Body of pancreas (tissue), 4 donors: ENCODE measurements at regions not wholly inside any gene's neighbourhood (a gene's known extent, or its start where the extent isn't known, plus 50 kb on each side); places are given as distances from the start of the nearest gene placed in this dataset.

Source experiments
- ATAC-seq: fragments of 150-250 bp; one replicate; pipeline ENCODE4 v1.9.1; 2016
- DNase-seq, 4 donors: peaks; one replicate each; pipeline ENCODE4 v3.0.0-alpha.2; 2019
- H3K27ac ChIP-seq, 4 donors: fragments of 200-600 bp; sonication (generic); 1 replicate in 3 of 4; 2 replicates in 1 of 4; pipeline versions ENCODE4 v1.5.1 to v1.6.1; 2016 to 2019; ENCODE audit warnings: mild to moderate bottlenecking in 1 of 4, mixed read lengths in 1 of 4, moderate library complexity in 1 of 4
- H3K27me3 ChIP-seq, 2 donors: fragments of 200-600 bp; sonication (generic); one replicate each; pipeline ENCODE4 v1.6.0; 2016; ENCODE audit warnings: mild to moderate bottlenecking in 1 of 2
- H3K36me3 ChIP-seq, 2 donors: fragments of 200-600 bp; sonication (generic); replicated peaks in 1 of 2; 2 replicates each; pipeline ENCODE4 v1.5.1; 2016; ENCODE audit warnings: low read depth in 2 of 2; ENCODE audit not compliant: insufficient read depth in 1 of 2
- H3K4me1 ChIP-seq: fragments of 200-600 bp; sonication (generic); one replicate; pipeline ENCODE4 v1.6.0; 2016
- H3K4me3 ChIP-seq, 2 donors: fragments of 200-600 bp; sonication (generic); 1 replicate in 1 of 2; 2 replicates in 1 of 2; pipeline ENCODE4 v1.5.1; 2016 to 2019
- H3K9me3 ChIP-seq, 3 donors: fragments of 200-600 bp; sonication (generic); 1 replicate in 2 of 3; 2 replicates in 1 of 3; pipeline ENCODE4 v1.5.1; 2016
- POLR2A ChIP-seq, 3 donors: fragments of 450-650 bp; IDR thresholded peaks; one replicate each; pipeline ENCODE4 v1.6.1; 2016; ENCODE audit warnings: antibody characterized with exemption in 3 of 3, mild to moderate bottlenecking in 2 of 3
- WGBS, 2 donors: methylation state at CpG; one replicate each; pipeline ENCODE4 v1.1.5; 2017; 5-methylcytosine and 5-hydroxymethylcytosine counted together
- intact Hi-C: fragments of 100-400 bp; cut with DNase I; formaldehyde crosslinking; loops from one replicate; pipeline ENCODE4 v1.15.1; 2023
- TF ChIP-seq, protein P1 (sequence below), 7 experiments: fragments of 450-650 bp in 4 of 7; fragments of 200-600 bp in 3 of 7; sonication (generic) in 3 of 7; IDR thresholded peaks; one replicate each; pipeline ENCODE4 v1.5.1; 2016 to 2019; ENCODE audit warnings: antibody characterized with exemption in 7 of 7

DNA sequence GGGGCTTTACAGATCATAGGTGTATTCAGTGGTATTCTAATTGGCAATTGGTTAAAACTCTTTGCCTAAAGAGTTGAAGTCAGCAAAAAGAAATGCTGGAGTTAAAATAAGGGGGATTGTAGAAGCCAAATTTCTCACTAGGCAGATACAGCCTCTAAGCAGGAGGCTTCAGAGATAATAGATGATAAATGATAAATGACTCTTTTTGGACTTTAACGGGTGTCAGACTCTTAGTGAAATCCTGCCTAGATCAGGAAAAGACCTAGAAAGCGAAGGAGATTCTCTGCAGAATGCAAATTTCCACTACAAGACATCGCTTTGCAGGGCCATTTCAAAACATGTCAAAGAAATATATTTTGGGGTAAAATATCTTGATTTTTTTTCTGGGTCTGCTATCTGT lies 182.8 kb downstream of the FAM76B start:
- 80 to 88% methylated on average over 3 of the region's 3 CpGs for whole genome bisulfite sequencing, 2 donors
- H3K27ac ChIP-seq = no peak overlapping the region
- H3K4me3 ChIP-seq = no peak overlapping the region
- no peaks in the 10 kb centered on the region for H3K36me3 ChIP-seq
- intact Hi-C loops = no loop called here
- H3K4me1 ChIP-seq = no peaks in the 10 kb centered on the region
- no peak for TF ChIP-seq POLR2A (IDR thresholded peaks at IDR 0.05)
- TF ChIP-seq, protein P1, sequence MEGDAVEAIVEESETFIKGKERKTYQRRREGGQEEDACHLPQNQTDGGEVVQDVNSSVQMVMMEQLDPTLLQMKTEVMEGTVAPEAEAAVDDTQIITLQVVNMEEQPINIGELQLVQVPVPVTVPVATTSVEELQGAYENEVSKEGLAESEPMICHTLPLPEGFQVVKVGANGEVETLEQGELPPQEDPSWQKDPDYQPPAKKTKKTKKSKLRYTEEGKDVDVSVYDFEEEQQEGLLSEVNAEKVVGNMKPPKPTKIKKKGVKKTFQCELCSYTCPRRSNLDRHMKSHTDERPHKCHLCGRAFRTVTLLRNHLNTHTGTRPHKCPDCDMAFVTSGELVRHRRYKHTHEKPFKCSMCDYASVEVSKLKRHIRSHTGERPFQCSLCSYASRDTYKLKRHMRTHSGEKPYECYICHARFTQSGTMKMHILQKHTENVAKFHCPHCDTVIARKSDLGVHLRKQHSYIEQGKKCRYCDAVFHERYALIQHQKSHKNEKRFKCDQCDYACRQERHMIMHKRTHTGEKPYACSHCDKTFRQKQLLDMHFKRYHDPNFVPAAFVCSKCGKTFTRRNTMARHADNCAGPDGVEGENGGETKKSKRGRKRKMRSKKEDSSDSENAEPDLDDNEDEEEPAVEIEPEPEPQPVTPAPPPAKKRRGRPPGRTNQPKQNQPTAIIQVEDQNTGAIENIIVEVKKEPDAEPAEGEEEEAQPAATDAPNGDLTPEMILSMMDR (IDR thresholded peaks at IDR 0.05) = no peak
- no peaks in the 10 kb centered on the region for H3K9me3 ChIP-seq
- DNase-seq (no peak), ATAC-seq (no peak)
- H3K27me3 ChIP-seq = no peaks in the 10 kb centered on the region

DNA sequence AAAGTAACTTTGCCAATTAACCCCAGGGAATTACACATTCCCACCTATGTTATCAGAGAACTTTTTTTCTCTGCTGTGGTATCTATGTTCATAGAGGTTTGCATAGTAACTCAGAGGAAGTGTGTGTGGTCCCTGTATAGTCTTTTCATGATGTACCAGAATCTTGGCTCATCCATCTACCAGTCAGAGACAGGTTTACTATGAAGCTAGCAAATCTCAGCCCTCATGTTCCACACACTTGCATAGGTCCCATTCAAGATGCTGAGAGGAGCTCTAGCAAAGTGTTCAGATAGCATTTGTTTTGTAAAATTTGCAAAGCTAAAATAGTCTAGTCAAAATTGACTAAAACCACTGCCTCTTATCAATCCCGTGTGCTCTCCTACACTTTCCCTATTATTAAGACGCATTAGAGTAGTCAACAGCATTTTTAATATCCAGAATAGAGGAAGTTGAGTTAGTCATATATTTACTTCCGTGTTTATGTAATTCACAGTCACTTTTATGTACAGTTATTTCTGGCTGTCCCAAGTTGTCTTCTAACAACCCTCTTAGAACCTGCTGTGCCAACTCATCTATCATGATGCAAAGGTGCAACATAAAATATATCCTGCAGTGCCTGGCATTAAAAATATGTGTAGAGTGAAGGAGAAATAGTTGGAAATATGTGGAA lies 184.2 kb downstream of the FAM76B start:
- ATAC-seq (no peak), DNase-seq (no peak)
- no peaks in the 10 kb centered on the region for H3K9me3 ChIP-seq
- no peaks in the 10 kb centered on the region for H3K4me1 ChIP-seq
- no peak overlapping the region for H3K27ac ChIP-seq
- WGBS, 2 donors = 58 to 62% methylated on average over 3 of the region's 3 CpGs
- H3K4me3 ChIP-seq = no peak overlapping the region
- no peaks in the 10 kb centered on the region for H3K36me3 ChIP-seq
- TF ChIP-seq POLR2A (IDR thresholded peaks at IDR 0.05) = no peak
- H3K27me3 ChIP-seq = no peaks in the 10 kb centered on the region
- intact Hi-C loops = no loop called here

DNA sequence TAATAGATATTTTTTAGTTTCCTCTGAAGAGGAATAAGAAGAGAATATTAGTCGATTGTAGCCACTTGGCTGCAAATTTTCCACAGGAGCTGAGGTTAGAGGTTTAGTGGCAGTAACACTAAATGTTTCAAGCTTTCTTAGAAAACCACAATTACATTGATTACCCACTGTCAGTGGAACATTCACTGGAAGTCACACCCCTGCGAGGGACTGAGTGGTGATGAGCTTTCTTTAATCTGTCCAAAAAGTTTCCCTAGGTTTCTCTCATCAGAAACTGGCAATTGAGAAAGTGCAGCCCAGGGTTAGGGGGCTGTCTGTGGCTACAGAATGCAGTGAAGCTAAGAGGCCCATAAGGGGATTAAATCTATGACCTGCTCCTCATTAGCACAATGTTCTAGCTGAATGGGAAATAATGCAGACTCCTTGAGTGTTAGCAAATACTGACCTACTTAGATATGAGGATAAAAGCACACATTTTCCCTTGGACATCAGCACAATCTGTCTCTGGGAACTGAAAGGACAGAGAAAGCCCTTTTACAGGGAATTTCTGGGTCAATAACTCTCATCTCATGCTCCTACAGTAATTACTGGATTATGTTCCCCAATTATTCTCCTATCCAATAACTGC lies 189.5 kb downstream of the FAM76B start:
- ATAC-seq (no peak), DNase-seq (no peak)
- WGBS, 2 donors = 65 to 70% methylated on average over 2 of the region's 2 CpGs

DNA sequence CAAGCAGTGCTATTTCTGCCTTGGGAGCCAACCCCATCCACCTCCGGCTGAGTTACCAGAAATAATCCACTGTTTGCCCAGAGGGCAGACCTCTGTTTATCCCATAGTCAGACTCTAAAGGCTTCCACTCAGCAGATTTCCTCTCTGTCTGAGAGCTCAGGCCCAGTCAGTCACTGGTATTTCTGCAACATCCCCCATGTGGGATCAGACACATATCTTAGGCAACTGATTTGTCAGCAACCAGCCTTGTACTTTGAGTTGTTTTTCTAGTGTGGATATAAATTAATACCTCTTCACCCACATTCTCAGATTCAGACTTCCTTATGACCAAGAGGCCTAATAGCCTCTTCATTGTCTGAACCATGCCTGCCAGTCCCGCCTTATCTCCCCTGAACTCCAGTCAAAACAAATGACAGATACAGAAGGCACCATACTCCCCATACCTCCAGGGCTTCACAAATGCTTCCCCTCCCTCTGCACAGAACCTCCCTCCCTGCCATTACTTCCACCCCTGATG lies 193.6 kb downstream of the FAM76B start:
- no peaks in the 10 kb centered on the region for H3K36me3 ChIP-seq
- no peaks in the 10 kb centered on the region for H3K27me3 ChIP-seq
- whole genome bisulfite sequencing, 2 donors = 88 to 96% methylated on average over 2 of the region's 2 CpGs
- no peak for ATAC-seq
- no peak overlapping the region for H3K27ac ChIP-seq
- no peak for DNase-seq
- TF ChIP-seq, protein P1 (IDR thresholded peaks at IDR 0.05) = no peak
- TF ChIP-seq POLR2A (IDR thresholded peaks at IDR 0.05) = no peak
- no peaks in the 10 kb centered on the region for H3K9me3 ChIP-seq
- H3K4me3 ChIP-seq = no peak overlapping the region
- H3K4me1 ChIP-seq = no peaks in the 10 kb centered on the region
- intact Hi-C loops = no loop called here

More for the DNA sequence above, 189.5 kb downstream of the FAM76B start:
- Histone ChIP-seq H3K4me3 (no peak overlapping the region), H3K27ac (no peak overlapping the region), H3K36me3 (no peaks in the 10 kb centered on the region), H3K27me3 (no peaks in the 10 kb centered on the region), H3K4me1 (no peaks in the 10 kb centered on the region), H3K9me3 (no peaks in the 10 kb centered on the region)
- TF ChIP-seq, protein P1 (IDR thresholded peaks at IDR 0.05) = no peak
- no peak for TF ChIP-seq POLR2A (IDR thresholded peaks at IDR 0.05)
- intact Hi-C loops = no loop called here

- no peaks in the 10 kb centered on the region for H3K27me3 ChIP-seq
- ATAC-seq = no peak
- no peak overlapping the region for H3K27ac ChIP-seq
- intact Hi-C loops = no loop called here
- H3K36me3 ChIP-seq = no peaks in the 10 kb centered on the region
- 78 to 86% methylated on average over 3 of the region's 3 CpGs for WGBS, 2 donors
- no peaks in the 10 kb centered on the region for H3K9me3 ChIP-seq
- TF ChIP-seq, protein P1 (IDR thresholded peaks at IDR 0.05) = no peak
- no peak for TF ChIP-seq POLR2A (IDR thresholded peaks at IDR 0.05)
- DNase-seq = no peak
- no peaks in the 10 kb centered on the region for H3K4me1 ChIP-seq
- no peak overlapping the region for H3K4me3 ChIP-seq
Measured at GRCh38 chr11:95595541-95595940, 194.0 kb downstream of the FAM76B start.
